ENCODE measurements at regions not wholly inside any gene's neighbourhood (a gene's known extent, or its start where the extent isn't known, plus 50 kb on each side); places are given as distances from the start of the nearest gene placed in this dataset.
"Not testable (repeated sequence)": the region's sequence is repeated elsewhere in the genome, so short reads cannot be mapped to it uniquely, and the experiment has no call there.

GRCh38 chr9:85858056-85858750 is 82.7 kb upstream of the NAA35 start:
- in situ Hi-C loops (cut with HindIII; ENCODE audit: low sequenced_read_pairs): no loop called here
- no peak for TF ChIP-seq CTCF (IDR thresholded peaks at IDR 0.05; ENCODE audit: low read depth, low read length)
- H3K4me3 ChIP-seq (ENCODE audit: low read depth, low read length): no peak overlapping the region
- no peak for DNase-seq (ENCODE audit: low read depth, low spot score)

DNA sequence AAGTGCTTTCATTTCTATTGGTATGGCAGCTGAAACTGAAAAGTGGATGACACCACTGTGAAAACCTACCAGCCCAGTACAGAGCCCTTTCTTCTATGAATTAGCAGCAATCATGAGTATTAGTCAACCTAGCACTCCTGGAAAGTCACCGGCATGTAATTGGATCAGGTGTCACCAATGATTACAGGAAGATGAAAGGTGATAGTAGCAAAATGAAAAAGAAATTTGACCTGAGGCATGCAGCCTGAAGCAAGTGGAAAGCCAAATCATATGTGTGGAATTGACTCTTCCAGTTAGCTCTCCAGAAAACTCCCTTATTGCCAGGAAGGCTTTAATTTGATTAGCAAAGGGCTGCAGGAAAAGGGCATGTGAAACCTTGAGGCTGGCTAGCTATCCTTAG is 81.2 kb upstream of the NAA35 start:
- no peak for DNase-seq (ENCODE audit: low read depth, low spot score)
- in situ Hi-C loops (cut with HindIII; ENCODE audit: low sequenced_read_pairs): no loop called here
- TF ChIP-seq CTCF (IDR thresholded peaks at IDR 0.05; ENCODE audit: low read depth, low read length): no peak
- H3K4me3 ChIP-seq (ENCODE audit: low read depth, low read length): no peak overlapping the region

DNA sequence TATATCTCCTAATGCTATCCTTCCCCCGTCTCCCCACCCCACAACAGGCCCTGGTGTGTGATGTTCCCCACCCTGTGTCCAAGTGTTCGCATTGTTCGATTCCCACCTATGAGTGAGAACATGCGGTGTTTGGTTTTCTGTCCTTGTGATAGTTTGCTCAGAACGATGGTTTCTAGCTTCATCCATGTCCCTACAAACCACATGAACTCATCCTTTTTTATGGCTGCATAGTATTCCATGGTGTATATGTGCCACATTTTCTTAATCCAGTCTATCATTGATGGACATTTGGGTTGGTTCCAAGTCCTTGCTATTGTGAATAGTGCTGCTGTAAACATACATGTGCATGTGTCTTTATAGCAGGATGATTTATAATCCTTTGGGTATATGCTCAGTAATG is 79.1 kb upstream of the NAA35 start:
- in situ Hi-C loops (cut with HindIII; ENCODE audit: low sequenced_read_pairs); H3K4me3 ChIP-seq (ENCODE audit: low read depth, low read length); DNase-seq (ENCODE audit: low read depth, low spot score): not testable (repeated sequence)

- no peak for TF ChIP-seq CTCF (IDR thresholded peaks at IDR 0.05; ENCODE audit: low read depth, low read length)
- in situ Hi-C loops (cut with HindIII; ENCODE audit: low sequenced_read_pairs): no loop called here
- no peak overlapping the region for H3K4me3 ChIP-seq (ENCODE audit: low read depth, low read length)
- DNase-seq (ENCODE audit: low read depth, low spot score): no peak
Measured at GRCh38 chr9:85863875-85864274, 77.1 kb upstream of the NAA35 start.

- DNase-seq (ENCODE audit: low read depth, low spot score): no peak
- TF ChIP-seq CTCF (IDR thresholded peaks at IDR 0.05; ENCODE audit: low read depth, low read length): no peak
- no peak overlapping the region for H3K4me3 ChIP-seq (ENCODE audit: low read depth, low read length)
- in situ Hi-C loops (cut with HindIII; ENCODE audit: low sequenced_read_pairs): no loop called here
Measured at GRCh38 chr9:85871008-85871407, 69.9 kb upstream of the NAA35 start.

DNA sequence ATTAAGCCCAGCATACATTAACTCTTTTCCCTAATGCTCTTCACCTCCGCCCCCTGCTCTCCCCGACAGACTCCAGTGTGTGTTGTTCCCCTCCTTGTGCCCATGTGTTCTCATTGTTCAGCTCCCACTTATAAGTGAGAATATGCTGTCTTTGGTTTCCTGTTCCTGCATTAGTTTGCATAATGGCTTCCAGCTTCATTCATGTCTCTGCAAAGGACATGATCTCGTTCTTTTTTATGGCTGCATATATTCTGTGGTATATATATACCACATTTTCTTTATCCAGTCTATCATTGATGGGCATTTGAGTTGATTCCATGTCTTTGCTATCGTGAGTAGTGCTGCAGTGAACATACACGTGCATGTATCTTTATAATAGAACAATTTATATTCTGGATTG is 69.3 kb upstream of the NAA35 start:
- DNase-seq (ENCODE audit: low read depth, low spot score); in situ Hi-C loops (cut with HindIII; ENCODE audit: low sequenced_read_pairs); H3K4me3 ChIP-seq (ENCODE audit: low read depth, low read length): not testable (repeated sequence)

- DNase-seq (ENCODE audit: low read depth, low spot score): no peak
- in situ Hi-C loops (cut with HindIII; ENCODE audit: low sequenced_read_pairs): no loop called here
- no peak for TF ChIP-seq CTCF (IDR thresholded peaks at IDR 0.05; ENCODE audit: low read depth, low read length)
- H3K4me3 ChIP-seq (ENCODE audit: low read depth, low read length): no peak overlapping the region
Measured at GRCh38 chr9:85872463-85872862, 68.5 kb upstream of the NAA35 start.

GRCh38 chr9:85876628-85877027 is 64.3 kb upstream of the NAA35 start:
- H3K4me3 ChIP-seq (ENCODE audit: low read depth, low read length): no peak overlapping the region
- DNase-seq (ENCODE audit: low read depth, low spot score): no peak
- in situ Hi-C loops (cut with HindIII; ENCODE audit: low sequenced_read_pairs): no loop called here
- no peak for TF ChIP-seq CTCF (IDR thresholded peaks at IDR 0.05; ENCODE audit: low read depth, low read length)

GRCh38 chr9:85878872-85879597 is 61.9 kb upstream of the NAA35 start:
- in situ Hi-C loops (cut with HindIII; ENCODE audit: low sequenced_read_pairs); DNase-seq (ENCODE audit: low read depth, low spot score); H3K4me3 ChIP-seq (ENCODE audit: low read depth, low read length): not testable (repeated sequence)

DNA sequence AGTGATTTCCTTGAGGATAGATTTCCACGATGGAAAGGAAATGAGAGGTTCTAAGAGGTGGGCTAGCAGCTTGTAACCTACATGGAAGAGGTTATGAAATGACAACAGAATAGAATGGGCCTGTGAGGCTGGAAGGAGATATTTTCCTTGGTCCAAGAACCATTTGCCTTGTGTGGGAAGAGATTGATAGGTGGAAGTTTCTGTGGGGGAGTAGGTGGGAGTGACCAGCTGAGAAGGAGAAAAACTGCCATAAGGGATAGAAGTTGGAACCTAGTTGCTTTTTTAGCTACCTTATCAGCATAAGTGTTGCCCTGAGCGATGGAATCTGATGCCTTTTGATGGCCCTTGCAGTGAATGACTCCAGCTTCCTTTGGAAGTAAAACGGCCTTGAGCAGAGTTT is 60.4 kb upstream of the NAA35 start:
- in situ Hi-C loops (cut with HindIII; ENCODE audit: low sequenced_read_pairs); DNase-seq (ENCODE audit: low read depth, low spot score); H3K4me3 ChIP-seq (ENCODE audit: low read depth, low read length): not testable (repeated sequence)
